H1 (cell line): ENCODE measurements at regions not wholly inside any gene's neighbourhood (a gene's known extent, or its start where the extent isn't known, plus 50 kb on each side); places are given as distances from the start of the nearest gene placed in this dataset.

Experiments
- CTCF ChIA-PET: fragments of 300-600 bp; sonication (Branson Sonifier 250); formaldehyde crosslinking; loops from one replicate; lab custom pipeline; 2021; ENCODE audit not compliant: partially characterized antibody; lab: Charles Lee
- POLR2A ChIA-PET: fragments of 300-600 bp; sonication (Branson Sonifier 250); formaldehyde crosslinking; loops from one replicate; lab custom pipeline; 2021; ENCODE audit warnings: inconsistent platforms; ENCODE audit not compliant: partially characterized antibody; lab: Charles Lee
- DNase-seq, 2 experiments: peaks; one replicate each; pipeline versions ENCODE4 v3.0.0 to v3.0.0-alpha.2; 2010 to 2022; ENCODE audit warnings: low spot score in 2 of 2, low read depth in 1 of 2, mixed read lengths in 1 of 2
- FAIRE-seq: peaks from 2 replicates; lab custom pipeline; 2011; peaks lifted over from hg19 to GRCh38; lab: Jason Lieb, UNC
- H2AFZ ChIP-seq: 2 replicates; pipeline ENCODE4 v1.8.1; 2012; ENCODE audit warnings: low read length, inconsistent platforms
- H2AK5ac ChIP-seq: 2 replicates; pipeline ENCODE4 v1.6.1; 2013; ENCODE audit warnings: low read depth, low read length
- H2BK120ac ChIP-seq: replicated peaks from 2 replicates; pipeline ENCODE3; 2013; ENCODE audit warnings: low read depth, low read length, inconsistent platforms
- H2BK12ac ChIP-seq: 2 replicates; pipeline ENCODE4 v1.6.1; 2013; ENCODE audit warnings: low read depth, low read length
- H2BK15ac ChIP-seq: 2 replicates; pipeline ENCODE4 v1.6.1; 2013; ENCODE audit warnings: low read length
- H2BK20ac ChIP-seq: 2 replicates; pipeline ENCODE4 v1.6.1; 2013; ENCODE audit warnings: low read length
- H2BK5ac ChIP-seq: 2 replicates; pipeline ENCODE4 v1.6.1; 2013; ENCODE audit warnings: low read depth, low read length
- H3K14ac ChIP-seq: 2 replicates; pipeline ENCODE4 v1.6.1; 2013; ENCODE audit warnings: inconsistent platforms; ENCODE audit not compliant: insufficient read length
- H3K18ac ChIP-seq: 2 replicates; pipeline ENCODE4 v1.6.1; 2013; ENCODE audit warnings: low read length; ENCODE audit errors: extremely low read depth
- H3K23ac ChIP-seq: 2 replicates; pipeline ENCODE4 v1.6.1; 2013; ENCODE audit warnings: inconsistent platforms; ENCODE audit not compliant: insufficient read length
- H3K23me2 ChIP-seq: 2 replicates; pipeline ENCODE4 v1.6.1; 2013; ENCODE audit warnings: low read depth, low read length
- H3K27ac ChIP-seq: 2 replicates; pipeline ENCODE4 v1.6.1; 2011; ENCODE audit warnings: low read depth, low read length, inconsistent platforms
- H3K27me3 ChIP-seq, 4 experiments: replicated peaks in 1 of 4; 1 replicate in 1 of 4; 2 replicates in 3 of 4; pipeline versions ENCODE4 v1.6.1 to v1.8.1; 2011 to 2013; ENCODE audit warnings: low read length in 3 of 4, mild to moderate bottlenecking in 3 of 4, inconsistent platforms in 2 of 4, mixed read lengths in 2 of 4, moderate library complexity in 1 of 4; ENCODE audit not compliant: control insufficient read depth in 3 of 4, insufficient read depth in 3 of 4; ENCODE audit errors: extremely low read depth in 1 of 4
- H3K36me3 ChIP-seq, 4 experiments: 2 replicates each; pipeline versions ENCODE4 v1.6.1 to v1.8.1; 2011 to 2013; ENCODE audit warnings: mild to moderate bottlenecking in 4 of 4, low read length in 3 of 4, moderate library complexity in 2 of 4, control low read depth in 1 of 4, inconsistent platforms in 1 of 4; ENCODE audit not compliant: insufficient read depth in 4 of 4, control insufficient read depth in 2 of 4
- H3K4ac ChIP-seq: replicated peaks from 2 replicates; pipeline ENCODE3; 2013; ENCODE audit warnings: low read length, low read depth, mixed read lengths, inconsistent platforms; ENCODE audit not compliant: insufficient read length
- H3K4me1 ChIP-seq, 4 experiments: replicated peaks in 1 of 4; 1 replicate in 1 of 4; 2 replicates in 3 of 4; pipeline versions ENCODE4 v1.6.1 to v1.8.1; 2011 to 2013; ENCODE audit warnings: low read length in 3 of 4, inconsistent platforms in 2 of 4, mixed read lengths in 1 of 4; ENCODE audit not compliant: insufficient read depth in 4 of 4, control insufficient read depth in 3 of 4
- H3K4me2 ChIP-seq, 2 experiments: 2 replicates each; pipeline versions ENCODE4 v1.6.1 to v1.8.1; 2011 to 2013; ENCODE audit warnings: low read depth in 2 of 2, low read length in 2 of 2, control low read depth in 1 of 2, inconsistent platforms in 1 of 2, mild to moderate bottlenecking in 1 of 2; ENCODE audit not compliant: insufficient read depth in 1 of 2
- H3K4me3 ChIP-seq, 4 experiments: fragments of 200-600, 300-600 bp in 1 of 4; sonication (generic), shearing (Covaris generic), sonication (Bioruptor Twin) in 1 of 4; 2 replicates each; pipeline versions ENCODE4 v1.5.1 to v1.8.1; 2011 to 2016; ENCODE audit warnings: low read length in 4 of 4, low read depth in 3 of 4, control low read depth in 2 of 4, inconsistent platforms in 2 of 4, mild to moderate bottlenecking in 2 of 4, mixed read lengths in 1 of 4, moderate library complexity in 1 of 4; ENCODE audit not compliant: insufficient read depth in 2 of 4; ENCODE audit errors: extremely low read depth in 1 of 4
- H3K56ac ChIP-seq: replicated peaks from 2 replicates; pipeline ENCODE3; 2013; ENCODE audit warnings: low read depth, mild to moderate bottlenecking, mixed read lengths, low read length, inconsistent platforms; ENCODE audit not compliant: insufficient read length
- H3K79me1 ChIP-seq: 2 replicates; pipeline ENCODE4 v1.6.1; 2013; ENCODE audit warnings: low read depth, low read length, control low read depth
- H3K79me2 ChIP-seq, 2 experiments: 2 replicates each; pipeline versions ENCODE4 v1.6.1 to v1.8.1; 2012 to 2013; ENCODE audit warnings: low read length in 2 of 2, mild to moderate bottlenecking in 2 of 2, inconsistent platforms in 1 of 2; ENCODE audit not compliant: insufficient read depth in 2 of 2, control insufficient read depth in 1 of 2
- H3K9ac ChIP-seq, 4 experiments: replicated peaks in 1 of 4; 1 replicate in 1 of 4; 2 replicates in 3 of 4; pipeline versions ENCODE4 v1.6.1 to v1.8.1; 2011 to 2013; ENCODE audit warnings: low read depth in 3 of 4, low read length in 3 of 4, control low read depth in 2 of 4, mild to moderate bottlenecking in 2 of 4, moderate library complexity in 2 of 4, inconsistent platforms in 1 of 4; ENCODE audit errors: extremely low read depth in 1 of 4
- H3K9me3 ChIP-seq, 2 experiments: 2 replicates each; pipeline versions ENCODE4 v1.6.1 to v1.8.1; 2012 to 2013; ENCODE audit warnings: mild to moderate bottlenecking in 2 of 2, moderate library complexity in 2 of 2, control low read depth in 1 of 2, inconsistent platforms in 1 of 2, low read depth in 1 of 2, low read length in 1 of 2, mixed read lengths in 1 of 2; ENCODE audit not compliant: insufficient read depth in 2 of 2
- H4K20me1 ChIP-seq, 2 experiments: replicated peaks in 1 of 2; 2 replicates each; pipeline versions ENCODE3 to v1.8.1; 2011 to 2013; ENCODE audit warnings: inconsistent platforms in 2 of 2, low read length in 2 of 2, mild to moderate bottlenecking in 1 of 2; ENCODE audit not compliant: insufficient read depth in 2 of 2, control insufficient read depth in 1 of 2
- H4K5ac ChIP-seq: 2 replicates; pipeline ENCODE4 v1.6.1; 2013; ENCODE audit warnings: low read length, low read depth, mixed read lengths, inconsistent platforms; ENCODE audit not compliant: insufficient read length
- H4K8ac ChIP-seq: 2 replicates; pipeline ENCODE4 v1.8.0; 2013; ENCODE audit warnings: mild to moderate bottlenecking, moderate library complexity, low read length, inconsistent platforms; ENCODE audit not compliant: insufficient read depth; ENCODE audit errors: extremely low read depth
- H4K91ac ChIP-seq: replicated peaks from 2 replicates; pipeline ENCODE3; 2013; ENCODE audit warnings: low read length, mixed read lengths, inconsistent platforms; ENCODE audit not compliant: insufficient read length
- RAD21 ChIP-seq, 2 experiments: IDR thresholded peaks in 1 of 2; conservative IDR thresholded peaks in 1 of 2; 2 replicates each; pipeline ENCODE4 v1.6.1; 2011; ENCODE audit warnings: low read depth in 2 of 2, low read length in 2 of 2, improper control_type of control experiment in 1 of 2, inconsistent platforms in 1 of 2, mild to moderate bottlenecking in 1 of 2, moderate library complexity in 1 of 2
- SRF ChIP-seq: IDR thresholded peaks from 2 replicates; pipeline ENCODE4 v1.6.1; 2011; ENCODE audit warnings: mild to moderate bottlenecking, low read depth, low read length, moderate library complexity
- WGBS, 2 experiments: shearing (Covaris generic) in 1 of 2; methylation state at CpG; one replicate each; pipeline versions ENCODE4 v1.1.6 to v1.1.7; 2013 to 2015; ENCODE audit warnings: low lambda C conversion rate in 2 of 2, mixed read lengths in 2 of 2, inconsistent platforms in 1 of 2, low coverage in 1 of 2, missing lambda C conversion rate in 1 of 2; ENCODE audit not compliant: insufficient replicate concordance in 2 of 2, insufficient coverage in 1 of 2, insufficient read length in 1 of 2; ENCODE audit errors: extremely low coverage in 1 of 2, missing lambda C conversion rate in 1 of 2; 5-methylcytosine and 5-hydroxymethylcytosine counted together
- TF ChIP-seq, protein P1 (sequence below), 3 experiments: IDR thresholded peaks; 1 replicate in 2 of 3; 2 replicates in 1 of 3; pipeline versions ENCODE4 v1.5.1 to v1.6.1; 2011; ENCODE audit warnings: low read length in 3 of 3, mild to moderate bottlenecking in 3 of 3, inconsistent platforms in 2 of 3, low read depth in 1 of 3, moderate library complexity in 1 of 3; ENCODE audit not compliant: insufficient read depth in 1 of 3; ENCODE audit errors: control extremely low read depth in 1 of 3

- no peak overlapping the region for H2AFZ ChIP-seq
- CTCF ChIA-PET = interaction anchor here (0.6 to 1.7 kb wide), 6 partner anchors 9 to 249 kb away, joined by 3 to 4 read pairs (median 3); no protein-coding TSS in a partner anchor
- H3K4ac ChIP-seq = no peak overlapping the region
- no peak overlapping the region for H2AK5ac ChIP-seq
- no peak overlapping the region for H2BK120ac ChIP-seq
- H3K9ac ChIP-seq = no peak overlapping the region
- no peaks in the 10 kb centered on the region for H3K27me3 ChIP-seq
- 89% methylated on average over 1 of the region's 1 CpG; no CpG with 5 or more reads in 1 of the 2 experiments for WGBS, 2 experiments
- H3K4me3 ChIP-seq = no peak overlapping the region
- no peaks in the 10 kb centered on the region for H3K4me1 ChIP-seq
- H2BK5ac ChIP-seq = no peak overlapping the region; the same call in 1 of the 2 replicates
- H3K23ac ChIP-seq = no peak overlapping the region
- FAIRE-seq (no peak), DNase-seq (peak in 1 of 2 experiments; percentile 1)
- no peaks in the 10 kb centered on the region for H3K23me2 ChIP-seq
- POLR2A ChIA-PET = no interaction called here
- H2BK12ac ChIP-seq = no peak overlapping the region
- H3K79me1 ChIP-seq = no peaks in the 10 kb centered on the region
- no peak overlapping the region for H2BK15ac ChIP-seq
- no peak overlapping the region for H3K56ac ChIP-seq
- H4K8ac ChIP-seq = no peak overlapping the region
- TF ChIP-seq, protein P1, sequence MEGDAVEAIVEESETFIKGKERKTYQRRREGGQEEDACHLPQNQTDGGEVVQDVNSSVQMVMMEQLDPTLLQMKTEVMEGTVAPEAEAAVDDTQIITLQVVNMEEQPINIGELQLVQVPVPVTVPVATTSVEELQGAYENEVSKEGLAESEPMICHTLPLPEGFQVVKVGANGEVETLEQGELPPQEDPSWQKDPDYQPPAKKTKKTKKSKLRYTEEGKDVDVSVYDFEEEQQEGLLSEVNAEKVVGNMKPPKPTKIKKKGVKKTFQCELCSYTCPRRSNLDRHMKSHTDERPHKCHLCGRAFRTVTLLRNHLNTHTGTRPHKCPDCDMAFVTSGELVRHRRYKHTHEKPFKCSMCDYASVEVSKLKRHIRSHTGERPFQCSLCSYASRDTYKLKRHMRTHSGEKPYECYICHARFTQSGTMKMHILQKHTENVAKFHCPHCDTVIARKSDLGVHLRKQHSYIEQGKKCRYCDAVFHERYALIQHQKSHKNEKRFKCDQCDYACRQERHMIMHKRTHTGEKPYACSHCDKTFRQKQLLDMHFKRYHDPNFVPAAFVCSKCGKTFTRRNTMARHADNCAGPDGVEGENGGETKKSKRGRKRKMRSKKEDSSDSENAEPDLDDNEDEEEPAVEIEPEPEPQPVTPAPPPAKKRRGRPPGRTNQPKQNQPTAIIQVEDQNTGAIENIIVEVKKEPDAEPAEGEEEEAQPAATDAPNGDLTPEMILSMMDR (IDR thresholded peaks at IDR 0.05; ENCODE audit: control extremely low read depth in 1 of 3, insufficient read depth in 1 of 3, low read depth in 1 of 3, low read length in 3 of 3) = peak in 1 of 3 experiments; percentile 14; a peak in 1 of 4 replicates
- TF ChIP-seq RAD21 (IDR thresholded peaks at IDR 0.05 in 1 of 2, conservative IDR thresholded peaks at IDR 0.05 in 1 of 2; ENCODE audit: low read depth in 2 of 2, low read length in 2 of 2) (peak; percentile 2 to 32; a peak in 2 of 4 replicates), SRF (no peak)
- H4K91ac ChIP-seq = no peak overlapping the region
- no peak overlapping the region for H2BK20ac ChIP-seq
- H3K79me2 ChIP-seq = no peaks in the 10 kb centered on the region
- H3K27ac ChIP-seq = no peak overlapping the region
- H4K5ac ChIP-seq = no peak overlapping the region
- no peak overlapping the region for H3K4me2 ChIP-seq
- no peaks in the 10 kb centered on the region for H4K20me1 ChIP-seq
- no peaks in the 10 kb centered on the region for H3K9me3 ChIP-seq
- no peak overlapping the region for H3K14ac ChIP-seq
- no peak overlapping the region for H3K18ac ChIP-seq
- H3K36me3 ChIP-seq = no peaks in the 10 kb centered on the region
Observed at GRCh38 chr3:189517981-189518380, 113.2 kb upstream of the TP63 start.
